ENCODE measurements at regions not wholly inside any gene's neighbourhood (a gene's known extent, or its start where the extent isn't known, plus 50 kb on each side); places are given as distances from the start of the nearest gene placed in this dataset.
A peak's percentile ranks its signal among the peaks of the same experiment; 100 is the strongest.
"Not testable (repeated sequence)": the region's sequence is repeated elsewhere in the genome, so short reads cannot be mapped to it uniquely, and the experiment has no call there.

GRCh38 chr22:22811016-22812009 is 76.3 kb upstream of the IGLL5 start:
- DNase-seq: no peak

- DNase-seq: no peak
Measured at GRCh38 chr22:22812031-22812905, 75.3 kb upstream of the IGLL5 start.

- no peak for DNase-seq
Measured at GRCh38 chr22:22813126-22814075, 74.2 kb upstream of the IGLL5 start.

- no peak for DNase-seq
Measured at GRCh38 chr22:22814666-22815396, 72.8 kb upstream of the IGLL5 start.

- no peak for DNase-seq
Measured at GRCh38 chr22:22815397-22816170, 72.0 kb upstream of the IGLL5 start.

GRCh38 chr22:22816171-22816514 is 71.5 kb upstream of the IGLL5 start:
- no peak for DNase-seq

- no peak for DNase-seq
Measured at GRCh38 chr22:22816766-22817410, 70.7 kb upstream of the IGLL5 start.

- DNase-seq: peak; percentile 7
Measured at GRCh38 chr22:22817468-22818201, 70.0 kb upstream of the IGLL5 start.

- no peak for DNase-seq
Measured at GRCh38 chr22:22818202-22818538, 69.4 kb upstream of the IGLL5 start.

- DNase-seq: no peak
Measured at GRCh38 chr22:22818861-22819855, 68.5 kb upstream of the IGLL5 start.

- no peak for DNase-seq
Measured at GRCh38 chr22:22820076-22820475, 67.5 kb upstream of the IGLL5 start.

- DNase-seq: no peak
Measured at GRCh38 chr22:22820626-22821025, 67.0 kb upstream of the IGLL5 start.

- DNase-seq: no peak
Measured at GRCh38 chr22:22821340-22821739, 66.3 kb upstream of the IGLL5 start.

GRCh38 chr22:22822106-22822505 is 65.5 kb upstream of the IGLL5 start:
- no peak for DNase-seq

- not testable (repeated sequence) for DNase-seq
Measured at GRCh38 chr22:22822553-22822952, 65.1 kb upstream of the IGLL5 start.

GRCh38 chr22:22823131-22823810 is 64.3 kb upstream of the IGLL5 start:
- no peak for DNase-seq

- DNase-seq: no peak
Measured at GRCh38 chr22:22824340-22825212, 63.0 kb upstream of the IGLL5 start.
